HCT116 (cell line): ENCODE measurements at regions not wholly inside any gene's neighbourhood (a gene's known extent, or its start where the extent isn't known, plus 50 kb on each side); places are given as distances from the start of the nearest gene placed in this dataset.

ENCODE experiments used
- ATAC-seq: fragments of 200-7000 bp; cut with Tn5 transposase; 2 replicates; pipeline ENCODE4 v1.9.1; 2020; ENCODE audit warnings: mild to moderate bottlenecking, moderate library complexity
- BruUV-seq: library from RNA; stranded (reverse); fragments of 400-500 nt; replicated peaks from 2 replicates; lab custom pipeline; 2021; lab: Mats Ljungman, UMichigan
- CTCF ChIA-PET: fragments of 300-600 bp; sonication (Branson Sonifier 250); formaldehyde crosslinking; loops from one replicate; lab custom pipeline; 2021; ENCODE audit warnings: antibody characterized with exemption; lab: Charles Lee
- POLR2A ChIA-PET: fragments of 300-600, 350-600 bp; sonication (Branson Sonifier 250); formaldehyde crosslinking; loops from one replicate; lab custom pipeline; 2021; ENCODE audit warnings: antibody characterized with exemption; lab: Charles Lee
- RAD21 ChIA-PET, 2 experiments: fragments of 300-600 bp; sonication (Branson Sonifier 250); formaldehyde crosslinking; loops; one replicate each; lab custom pipeline; 2023; ENCODE audit warnings: low total read pairs in 2 of 2; ENCODE audit not compliant: uncharacterized antibody in 2 of 2, unreplicated experiment in 2 of 2, low non-redundant PET in 1 of 2; lab: Charles Lee
- DNase-seq: peaks from one replicate; pipeline ENCODE4 v3.0.0-alpha.2; 2010; ENCODE audit warnings: low read depth, low spot score
- H2AFZ ChIP-seq: fragments of 200-600 bp; shearing (Covaris generic), sonication (generic); 2 replicates; pipeline ENCODE4 v1.6.1; 2017; ENCODE audit warnings: low read depth, mixed run types, mixed read lengths, antibody characterized with exemption, low read length; ENCODE audit not compliant: poor library complexity, severe bottlenecking
- H3K27ac ChIP-seq: 2 replicates; pipeline ENCODE4 v1.5.1; 2012; ENCODE audit warnings: low read depth, low read length
- H3K27me3 ChIP-seq: fragments of 200-600 bp; sonication (generic); 2 replicates; pipeline ENCODE4 v1.6.1; 2016; ENCODE audit warnings: mixed run types, low read length, mixed read lengths; ENCODE audit not compliant: insufficient read depth
- H3K36me3 ChIP-seq, 2 experiments: fragments of 200-500 bp in 1 of 2; fragments of 200-600 bp in 1 of 2; sonication (Bioruptor generic) in 1 of 2; sonication (generic) in 1 of 2; 2 replicates each; pipeline versions ENCODE4 v1.5.1 to v1.6.1; 2014 to 2016; ENCODE audit warnings: low read length in 2 of 2, inconsistent platforms in 1 of 2, mixed read lengths in 1 of 2, mixed run types in 1 of 2; ENCODE audit not compliant: insufficient read depth in 2 of 2, control insufficient read depth in 1 of 2
- H3K4me1 ChIP-seq, 2 experiments: fragments of 200-600 bp in 1 of 2; sonication (generic) in 1 of 2; 2 replicates each; pipeline versions ENCODE4 v1.5.1 to v1.6.1; 2012 to 2017; ENCODE audit warnings: low read length in 2 of 2, inconsistent platforms in 1 of 2, mild to moderate bottlenecking in 1 of 2, mixed read lengths in 1 of 2, mixed run types in 1 of 2, moderate library complexity in 1 of 2; ENCODE audit not compliant: insufficient read depth in 2 of 2, control insufficient read depth in 1 of 2
- H3K4me2 ChIP-seq: fragments of 200-600 bp; sonication (generic); 2 replicates; pipeline ENCODE4 v1.6.1; 2017; ENCODE audit warnings: mixed run types, low read length, mixed read lengths
- H3K4me3 ChIP-seq, 2 experiments: fragments of 200-600 bp in 1 of 2; sonication (generic) in 1 of 2; replicated peaks in 1 of 2; 2 replicates each; pipeline ENCODE4 v1.5.1; 2011 to 2016; ENCODE audit warnings: low read length in 2 of 2, control low read depth in 1 of 2, low read depth in 1 of 2, mild to moderate bottlenecking in 1 of 2, mixed read lengths in 1 of 2, mixed run types in 1 of 2
- H3K79me2 ChIP-seq: fragments of 200-600 bp; sonication (generic); 2 replicates; pipeline ENCODE4 v1.6.1; 2017; ENCODE audit warnings: mild to moderate bottlenecking, mixed run types, low read length, moderate library complexity, mixed read lengths; ENCODE audit not compliant: insufficient read depth
- H3K9ac ChIP-seq: fragments of 200-600 bp; sonication (generic); 2 replicates; pipeline ENCODE4 v1.6.1; 2016; ENCODE audit warnings: low read length, mixed read lengths
- H3K9me2 ChIP-seq: fragments of 200-600 bp; sonication (generic), shearing (Covaris generic); 2 replicates; pipeline ENCODE4 v1.6.1; 2017; ENCODE audit warnings: mixed run types, mild to moderate bottlenecking, moderate library complexity; ENCODE audit not compliant: insufficient read depth
- H3K9me3 ChIP-seq, 2 experiments: fragments of 200-500 bp in 1 of 2; fragments of 200-600 bp in 1 of 2; sonication (Bioruptor generic) in 1 of 2; sonication (generic) in 1 of 2; 2 replicates each; pipeline ENCODE4 v1.6.1; 2014 to 2017; ENCODE audit warnings: low read length in 2 of 2, mixed read lengths in 2 of 2, inconsistent platforms in 1 of 2, low read depth in 1 of 2, mild to moderate bottlenecking in 1 of 2, mixed run types in 1 of 2, moderate library complexity in 1 of 2; ENCODE audit not compliant: control insufficient read depth in 1 of 2, insufficient read depth in 1 of 2
- H4K20me1 ChIP-seq: fragments of 200-600 bp; sonication (generic), shearing (Covaris generic); 2 replicates; pipeline ENCODE4 v1.6.1; 2017; ENCODE audit warnings: mixed run types, mild to moderate bottlenecking, moderate library complexity; ENCODE audit not compliant: insufficient read depth
- CEBPB ChIP-seq: IDR thresholded peaks from 2 replicates; pipeline ENCODE4 v1.6.1; 2012; ENCODE audit warnings: low read depth
- EZH2 ChIP-seq: fragments of 200-600 bp; sonication (generic); IDR thresholded peaks from 2 replicates; pipeline ENCODE4 v1.6.1; 2017; ENCODE audit warnings: antibody characterized with exemption, mixed run types
- FOSL1 ChIP-seq: IDR thresholded peaks from 2 replicates; pipeline ENCODE4 v1.6.1; 2012; ENCODE audit warnings: low read depth
- POLR2A ChIP-seq: IDR thresholded peaks from 2 replicates; pipeline ENCODE4 v1.7.0; 2011; ENCODE audit warnings: borderline replicate concordance; ENCODE audit not compliant: insufficient read depth, insufficient read length; ENCODE audit errors: extremely low read depth
- POLR2AphosphoS5 ChIP-seq: IDR thresholded peaks from 2 replicates; pipeline ENCODE4 v1.6.1; 2011; ENCODE audit warnings: mild to moderate bottlenecking, low read depth, low read length, moderate library complexity
- REST ChIP-seq: IDR thresholded peaks from 2 replicates; pipeline ENCODE4 v1.6.1; 2012; ENCODE audit warnings: low read depth
- SIN3A ChIP-seq: IDR thresholded peaks from 2 replicates; pipeline ENCODE4 v1.6.1; 2012; ENCODE audit warnings: low read depth
- YY1 ChIP-seq: IDR thresholded peaks from 2 replicates; pipeline ENCODE4 v1.6.1; 2011; ENCODE audit warnings: low read length, low read depth, moderate library complexity, mild to moderate bottlenecking; ENCODE audit not compliant: insufficient replicate concordance; ENCODE audit errors: extremely low read depth
- intact Hi-C: fragments of 100-400 bp; cut with micrococcal nuclease; formaldehyde crosslinking; loops from 2 replicates; pipeline ENCODE4 v1.10.0; 2022
- TF ChIP-seq, protein P1 (sequence below): IDR thresholded peaks from 2 replicates; pipeline ENCODE4 v1.6.1; 2011; ENCODE audit warnings: mild to moderate bottlenecking, low read length, moderate library complexity; ENCODE audit not compliant: insufficient replicate concordance; ENCODE audit errors: extremely low read depth

DNA sequence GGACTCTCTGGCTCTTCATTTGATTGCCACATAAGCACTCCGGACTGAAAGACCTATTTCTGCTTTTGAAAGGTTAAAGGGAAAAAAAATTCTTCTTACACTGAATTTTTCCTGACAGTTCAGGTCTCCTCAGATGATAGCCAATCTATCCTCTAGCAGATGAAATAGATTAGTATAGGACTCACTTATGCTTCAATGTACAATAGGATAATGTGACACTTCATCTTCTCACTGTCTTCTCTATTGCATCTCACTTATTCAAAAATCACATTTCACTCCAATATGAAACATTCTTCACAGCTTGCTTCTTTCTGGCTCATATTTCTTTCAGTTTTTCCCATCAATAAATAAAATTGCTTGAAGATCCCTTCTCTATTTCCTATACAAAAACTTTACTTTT, 860.9 kb upstream of the SLITRK6 start:
- ChIA-PET POLR2A (no interaction called here), RAD21 (no interaction called here), CTCF (no interaction called here)
- ATAC-seq (no peak), DNase-seq (no peak)
- TF ChIP-seq POLR2AphosphoS5: no peak
- Histone ChIP-seq H4K20me1 (no peaks in the 10 kb centered on the region), H3K36me3 (no peaks in the 10 kb centered on the region), H3K4me3 (no peak overlapping the region), H3K27ac (no peak overlapping the region), H3K9ac (no peak overlapping the region), H3K9me2 (no peaks in the 10 kb centered on the region), H3K4me1 (no peaks in the 10 kb centered on the region), H3K9me3 (no peaks in the 10 kb centered on the region; a peak in 1 of 4 replicates), H3K27me3 (no peaks in the 10 kb centered on the region), H2AFZ (no peak overlapping the region), H3K79me2 (no peaks in the 10 kb centered on the region), H3K4me2 (no peak overlapping the region)
- intact Hi-C loops: no loop called here
- BruUV-seq: no TSS peak

DNA sequence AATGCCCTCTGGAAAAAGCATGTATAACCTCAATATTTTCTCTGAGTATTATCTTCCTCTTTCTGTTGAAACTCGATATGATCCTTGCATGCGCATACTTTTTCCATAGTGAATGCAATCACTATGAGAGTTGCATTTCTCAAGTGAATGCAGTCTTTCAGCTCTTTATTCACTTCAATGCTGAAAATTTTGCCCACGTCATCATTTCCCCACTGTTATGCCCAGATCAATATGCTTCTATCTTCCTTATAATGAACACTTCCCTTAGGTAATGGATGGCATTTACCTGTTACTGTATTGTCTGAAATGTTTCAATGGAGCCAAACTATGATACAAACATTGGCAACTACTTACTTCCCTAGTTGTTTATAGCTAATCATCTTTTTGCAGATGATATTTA, 866.6 kb upstream of the SLITRK6 start:
- RAD21 ChIA-PET: no interaction called here
- H3K9me2 ChIP-seq: no peaks in the 10 kb centered on the region
- no peak overlapping the region for H3K4me2 ChIP-seq
- no peak for ATAC-seq
- H3K4me3 ChIP-seq: no peak overlapping the region
- H3K79me2 ChIP-seq: no peaks in the 10 kb centered on the region
- no peaks in the 10 kb centered on the region for H3K27me3 ChIP-seq
- H3K9me3 ChIP-seq: no peaks in the 10 kb centered on the region; a peak in 1 of 4 replicates
- no peak for TF ChIP-seq REST
- no peak for TF ChIP-seq FOSL1
- no peak for TF ChIP-seq POLR2A
- TF ChIP-seq, protein P1, sequence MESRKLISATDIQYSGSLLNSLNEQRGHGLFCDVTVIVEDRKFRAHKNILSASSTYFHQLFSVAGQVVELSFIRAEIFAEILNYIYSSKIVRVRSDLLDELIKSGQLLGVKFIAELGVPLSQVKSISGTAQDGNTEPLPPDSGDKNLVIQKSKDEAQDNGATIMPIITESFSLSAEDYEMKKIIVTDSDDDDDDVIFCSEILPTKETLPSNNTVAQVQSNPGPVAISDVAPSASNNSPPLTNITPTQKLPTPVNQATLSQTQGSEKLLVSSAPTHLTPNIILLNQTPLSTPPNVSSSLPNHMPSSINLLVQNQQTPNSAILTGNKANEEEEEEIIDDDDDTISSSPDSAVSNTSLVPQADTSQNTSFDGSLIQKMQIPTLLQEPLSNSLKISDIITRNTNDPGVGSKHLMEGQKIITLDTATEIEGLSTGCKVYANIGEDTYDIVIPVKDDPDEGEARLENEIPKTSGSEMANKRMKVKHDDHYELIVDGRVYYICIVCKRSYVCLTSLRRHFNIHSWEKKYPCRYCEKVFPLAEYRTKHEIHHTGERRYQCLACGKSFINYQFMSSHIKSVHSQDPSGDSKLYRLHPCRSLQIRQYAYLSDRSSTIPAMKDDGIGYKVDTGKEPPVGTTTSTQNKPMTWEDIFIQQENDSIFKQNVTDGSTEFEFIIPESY: no peak
- TF ChIP-seq POLR2AphosphoS5: no peak
- TF ChIP-seq YY1: no peak
- no peak for TF ChIP-seq CEBPB
- no peak for TF ChIP-seq EZH2
- TF ChIP-seq SIN3A: no peak
- TF ChIP-seq, all 23 proteins: peak for 0
- Histone ChIP-seq H3K9ac (no peak overlapping the region), H2AFZ (no peak overlapping the region), H3K27ac (no peak overlapping the region), H4K20me1 (no peaks in the 10 kb centered on the region), H3K36me3 (no peaks in the 10 kb centered on the region), H3K4me1 (no peaks in the 10 kb centered on the region)
- DNase-seq: no peak
- POLR2A ChIA-PET: no interaction called here
- no TSS peak for BruUV-seq
- CTCF ChIA-PET: no interaction called here
- intact Hi-C loops: no loop called here
